Lung (tissue), 11 donors: ENCODE measurements at regions not wholly inside any gene's neighbourhood (a gene's known extent, or its start where the extent isn't known, plus 50 kb on each side); places are given as distances from the start of the nearest gene placed in this dataset.
A peak's percentile ranks its signal among the peaks of the same experiment; 100 is the strongest.

ENCODE experiments used
- ATAC-seq: fragments of 200-7000 bp; cut with Tn5 transposase; one replicate; pipeline ENCODE4 v1.9.1; 2020; ENCODE audit warnings: moderate number of reproducible peaks; ENCODE audit not compliant: insufficient read depth, low FRiP score
- DNase-seq, 3 donors: peaks; one replicate each; pipeline ENCODE4 v3.0.0-alpha.2; 2013 to 2017
- H3K27ac ChIP-seq, 2 donors: one replicate each; pipeline ENCODE4 v1.5.1; 2013; ENCODE audit warnings: mild to moderate bottlenecking in 2 of 2, moderate library complexity in 2 of 2, control low read depth in 1 of 2, inconsistent platforms in 1 of 2, low read depth in 1 of 2, low read length in 1 of 2
- H3K27me3 ChIP-seq, 3 donors: one replicate each; pipeline ENCODE4 v1.5.1; 2013; ENCODE audit warnings: low read length in 2 of 3; ENCODE audit not compliant: control insufficient read depth in 3 of 3, insufficient read depth in 3 of 3
- H3K36me3 ChIP-seq, 4 donors: one replicate each; pipeline ENCODE4 v1.5.1; 2013; ENCODE audit warnings: low read length in 4 of 4, mild to moderate bottlenecking in 1 of 4, moderate library complexity in 1 of 4; ENCODE audit not compliant: control insufficient read depth in 4 of 4, insufficient read depth in 4 of 4
- H3K4me1 ChIP-seq, 5 donors: one replicate each; pipeline ENCODE4 v1.5.1; 2013; ENCODE audit warnings: low read length in 5 of 5, mild to moderate bottlenecking in 2 of 5, moderate library complexity in 1 of 5; ENCODE audit not compliant: control insufficient read depth in 5 of 5, insufficient read depth in 5 of 5
- H3K4me3 ChIP-seq: one replicate; pipeline ENCODE4 v1.5.1; 2013; ENCODE audit warnings: mild to moderate bottlenecking, control low read depth, moderate library complexity
- H3K9ac ChIP-seq, 2 donors: one replicate each; pipeline ENCODE4 v1.5.1; 2013; ENCODE audit warnings: low read length in 2 of 2, control low read depth in 1 of 2; ENCODE audit not compliant: insufficient read depth in 1 of 2
- H3K9me3 ChIP-seq, 4 donors: one replicate each; pipeline ENCODE4 v1.5.1; 2013; ENCODE audit warnings: low read length in 3 of 4, mild to moderate bottlenecking in 1 of 4, moderate library complexity in 1 of 4; ENCODE audit not compliant: control insufficient read depth in 4 of 4, insufficient read depth in 3 of 4
- WGBS, 2 donors: extraction: QIAGEN DNeasy Blood & Tissue Kit; methylation state at CpG; one replicate each; pipeline ENCODE4 v1.1.7; 2013; 5-methylcytosine and 5-hydroxymethylcytosine counted together
- TF ChIP-seq, protein P1 (sequence below): IDR thresholded peaks from 2 replicates; pipeline ENCODE4 v1.5.1; 2012; ENCODE audit warnings: mild to moderate bottlenecking; ENCODE audit errors: control extremely low read depth, extremely low read depth
- donor health status: control.
- donor health status: control.
- donor health status: Bipolar disorder and iron deficiency.
- donor health status: healthy.
- donor health status: DM: yes; HTN: yes; CAD: no.

GRCh38 chr3:148068466-148068865, 629.2 kb upstream of the AGTR1 start:
- Histone ChIP-seq H3K9ac (no peak overlapping the region), H3K9me3 (no peaks in the 10 kb centered on the region), H3K27me3 (peaks cover 0 to 24% (median 0%) of the 10 kb centered on the region in 3 donors), H3K27ac (no peak overlapping the region), H3K36me3 (no peaks in the 10 kb centered on the region), H3K4me1 (no peaks in the 10 kb centered on the region), H3K4me3 (no peak overlapping the region)
- 62 to 77% methylated on average over 1 of the region's 1 CpG for WGBS, 2 donors
- DNase-seq (no peak), ATAC-seq (no peak)
- TF ChIP-seq, protein P1, sequence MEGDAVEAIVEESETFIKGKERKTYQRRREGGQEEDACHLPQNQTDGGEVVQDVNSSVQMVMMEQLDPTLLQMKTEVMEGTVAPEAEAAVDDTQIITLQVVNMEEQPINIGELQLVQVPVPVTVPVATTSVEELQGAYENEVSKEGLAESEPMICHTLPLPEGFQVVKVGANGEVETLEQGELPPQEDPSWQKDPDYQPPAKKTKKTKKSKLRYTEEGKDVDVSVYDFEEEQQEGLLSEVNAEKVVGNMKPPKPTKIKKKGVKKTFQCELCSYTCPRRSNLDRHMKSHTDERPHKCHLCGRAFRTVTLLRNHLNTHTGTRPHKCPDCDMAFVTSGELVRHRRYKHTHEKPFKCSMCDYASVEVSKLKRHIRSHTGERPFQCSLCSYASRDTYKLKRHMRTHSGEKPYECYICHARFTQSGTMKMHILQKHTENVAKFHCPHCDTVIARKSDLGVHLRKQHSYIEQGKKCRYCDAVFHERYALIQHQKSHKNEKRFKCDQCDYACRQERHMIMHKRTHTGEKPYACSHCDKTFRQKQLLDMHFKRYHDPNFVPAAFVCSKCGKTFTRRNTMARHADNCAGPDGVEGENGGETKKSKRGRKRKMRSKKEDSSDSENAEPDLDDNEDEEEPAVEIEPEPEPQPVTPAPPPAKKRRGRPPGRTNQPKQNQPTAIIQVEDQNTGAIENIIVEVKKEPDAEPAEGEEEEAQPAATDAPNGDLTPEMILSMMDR = no peak

GRCh38 chr3:148070041-148070440, 627.7 kb upstream of the AGTR1 start:
- peaks cover 0 to 6% (median 0%) of the 10 kb centered on the region in 5 donors for H3K4me1 ChIP-seq
- DNase-seq (no peak), ATAC-seq (no peak)
- H3K9ac ChIP-seq = no peak overlapping the region
- TF ChIP-seq, protein P1 = no peak
- 35 to 59% methylated on average over 3 of the region's 3 CpGs for WGBS, 2 donors
- no peak overlapping the region for H3K4me3 ChIP-seq
- peaks cover 0 to 22% (median 0%) of the 10 kb centered on the region in 3 donors for H3K27me3 ChIP-seq
- no peaks in the 10 kb centered on the region for H3K36me3 ChIP-seq
- no peak overlapping the region for H3K27ac ChIP-seq
- H3K9me3 ChIP-seq = no peaks in the 10 kb centered on the region

DNA sequence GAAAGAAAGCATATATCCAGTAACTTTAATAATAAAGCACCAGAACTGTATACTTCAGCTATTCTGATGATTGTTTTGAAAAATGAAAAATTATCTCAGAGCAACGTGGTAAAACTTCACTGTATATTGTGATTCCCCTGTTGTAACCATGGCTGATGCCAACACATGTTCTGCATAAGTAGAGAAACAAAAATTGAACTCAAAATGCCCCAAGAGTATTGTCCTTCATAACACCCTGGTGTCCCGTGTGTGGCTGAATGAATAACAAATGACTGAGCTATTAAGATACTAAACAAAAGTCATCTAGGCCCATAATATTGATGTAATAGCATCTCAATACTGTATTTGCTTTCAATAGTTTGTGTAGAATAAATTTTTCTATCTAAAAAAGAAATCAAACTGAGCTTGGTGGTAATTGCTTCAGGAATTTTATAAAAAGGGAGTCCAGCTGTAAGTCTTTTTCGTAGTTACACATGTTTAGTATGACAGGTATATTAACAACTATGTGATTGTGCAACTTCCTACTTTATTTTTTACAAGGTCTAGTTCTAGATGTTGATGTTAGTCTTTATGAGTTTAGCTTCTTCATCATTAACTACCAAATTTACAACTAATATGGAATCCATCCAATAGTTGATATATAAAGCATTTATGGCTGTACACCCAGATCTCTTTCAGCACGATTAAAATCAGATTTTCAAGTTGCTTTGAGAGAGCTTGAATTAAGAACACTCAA, 623.8 kb upstream of the AGTR1 start:
- no peak overlapping the region for H3K4me3 ChIP-seq
- DNase-seq (peak in 2 of 3 donors; percentile 26 to 30), ATAC-seq (no peak)
- peaks cover 0 to 6% (median 0%) of the 10 kb centered on the region in 5 donors for H3K4me1 ChIP-seq
- H3K27me3 ChIP-seq = peaks cover 0 to 10% (median 2%) of the 10 kb centered on the region in 3 donors
- TF ChIP-seq, protein P1 = no peak
- no peak overlapping the region for H3K9ac ChIP-seq
- H3K9me3 ChIP-seq = no peaks in the 10 kb centered on the region
- WGBS, 2 donors = 70 to 71% methylated on average over 4 of the region's 4 CpGs
- no peak overlapping the region for H3K27ac ChIP-seq
- H3K36me3 ChIP-seq = no peaks in the 10 kb centered on the region
